CD4-positive, alpha-beta T cell treated with Interleukin-15 for 4 hours (primary cell): ENCODE measurements at regions not wholly inside any gene's neighbourhood (a gene's known extent, or its start where the extent isn't known, plus 50 kb on each side); places are given as distances from the start of the nearest gene placed in this dataset.
"Not testable (repeated sequence)": the region's sequence is repeated elsewhere in the genome, so short reads cannot be mapped to it uniquely, and the experiment has no call there.

ENCODE experiments used
- DNase-seq: peaks from one replicate; pipeline ENCODE4 v3.0.0-alpha.2; 2020; ENCODE audit warnings: low spot score

- DNase-seq, result no peak
Measured at GRCh38 chrX:65610481-65610880, 57.0 kb upstream of the MSN start.

- no peak for DNase-seq
Measured at GRCh38 chrX:65610040-65610439, 57.4 kb upstream of the MSN start.

GRCh38 chrX:65609237-65609636 lies 58.2 kb upstream of the MSN start:
- DNase-seq, result no peak

- DNase-seq, result no peak
Measured at GRCh38 chrX:65608026-65608425, 59.4 kb upstream of the MSN start.

- DNase-seq, result peak; percentile 35
Measured at GRCh38 chrX:65607070-65607742, 60.2 kb upstream of the MSN start.

GRCh38 chrX:65602221-65602560 lies 65.3 kb upstream of the MSN start:
- no peak for DNase-seq

- DNase-seq, result peak; percentile 52
Measured at GRCh38 chrX:65601530-65602220, 65.8 kb upstream of the MSN start.

- DNase-seq, result peak; percentile 41
Measured at GRCh38 chrX:65601126-65601525, 66.3 kb upstream of the MSN start.

GRCh38 chrX:65600106-65600505 lies 65.5 kb upstream of the LAS1L start:
- no peak for DNase-seq

- DNase-seq, result peak; percentile 16
Measured at GRCh38 chrX:65598559-65599147, 64.1 kb upstream of the LAS1L start.

GRCh38 chrX:65596270-65597034 lies 61.9 kb upstream of the LAS1L start:
- DNase-seq, result peak; percentile 71

- peak; percentile 93 for DNase-seq
Measured at GRCh38 chrX:65595460-65595876, 60.9 kb upstream of the LAS1L start.

GRCh38 chrX:65591206-65591605 lies 56.6 kb upstream of the LAS1L start:
- no peak for DNase-seq

- DNase-seq, result no peak
Measured at GRCh38 chrX:65589304-65589703, 54.7 kb upstream of the LAS1L start.

- no peak for DNase-seq
Measured at GRCh38 chrX:65588795-65589194, 54.2 kb upstream of the LAS1L start.

- DNase-seq, result no peak
Measured at GRCh38 chrX:65587616-65588526, 53.3 kb upstream of the LAS1L start.

- no peak for DNase-seq
Measured at GRCh38 chrX:65586491-65586890, 51.9 kb upstream of the LAS1L start.

- DNase-seq, result not testable (repeated sequence)
Measured at GRCh38 chrX:65585226-65585625, 50.6 kb upstream of the LAS1L start.
